GM23248 (cell line): ENCODE measurements at regions not wholly inside any gene's neighbourhood (a gene's known extent, or its start where the extent isn't known, plus 50 kb on each side); places are given as distances from the start of the nearest gene placed in this dataset.

Source experiments
- EZH2 ChIP-seq: fragments of 200-600 bp; sonication (generic); IDR thresholded peaks from 2 replicates; pipeline ENCODE4 v1.6.1; 2018; ENCODE audit warnings: antibody characterized with exemption, mild to moderate bottlenecking; ENCODE audit not compliant: insufficient read depth, poor library complexity, severe bottlenecking
- EZH2phosphoT487 ChIP-seq: fragments of 200-600 bp; sonication (generic); IDR thresholded peaks from 2 replicates; pipeline ENCODE4 v1.6.1; 2018; ENCODE audit warnings: antibody characterized with exemption, moderate library complexity, mild to moderate bottlenecking, low read depth; ENCODE audit not compliant: insufficient read depth

GRCh38 chr1:29664711-29665110 is 428.4 kb downstream of the PTPRU start:
- TF ChIP-seq EZH2: no peak
- no peak for TF ChIP-seq EZH2phosphoT487
